Mesodermal cell (in vitro differentiated cells): ENCODE measurements at regions not wholly inside any gene's neighbourhood (a gene's known extent, or its start where the extent isn't known, plus 50 kb on each side); places are given as distances from the start of the nearest gene placed in this dataset.

Source experiments
- H3K27ac ChIP-seq: 2 replicates; pipeline ENCODE4 v1.7.0; 2013; ENCODE audit warnings: mild to moderate bottlenecking, low read depth, low read length, moderate library complexity; ENCODE audit not compliant: severe bottlenecking
- H3K36me3 ChIP-seq: 2 replicates; pipeline ENCODE4 v1.7.1; 2013; ENCODE audit warnings: mild to moderate bottlenecking, low read length, moderate library complexity; ENCODE audit not compliant: control insufficient read depth, insufficient read depth
- H3K4me1 ChIP-seq: one replicate; pipeline ENCODE4 v1.7.1; 2013; ENCODE audit warnings: mild to moderate bottlenecking, low read length; ENCODE audit not compliant: insufficient read depth, control insufficient read depth, poor library complexity, severe bottlenecking
- H3K4me3 ChIP-seq: 2 replicates; pipeline ENCODE4 v1.7.0; 2013; ENCODE audit warnings: low read length, control low read depth, mild to moderate bottlenecking; ENCODE audit not compliant: insufficient read depth, poor library complexity, severe bottlenecking; ENCODE audit errors: extremely low read depth
- H3K9me3 ChIP-seq: 2 replicates; pipeline ENCODE4 v1.7.1; 2013; ENCODE audit warnings: mild to moderate bottlenecking, low read length, moderate library complexity; ENCODE audit not compliant: control insufficient read depth
- WGBS, 2 experiments: methylation state at CpG; one replicate each; pipeline ENCODE4 v1.1.5; 2013; ENCODE audit warnings: missing lambda C conversion rate in 2 of 2; ENCODE audit not compliant: insufficient coverage in 2 of 2; 5-methylcytosine and 5-hydroxymethylcytosine counted together

- Histone ChIP-seq H3K4me3 (no peak overlapping the region), H3K9me3 (no peaks in the 10 kb centered on the region), H3K27ac (no peak overlapping the region), H3K36me3 (no peaks in the 10 kb centered on the region), H3K4me1 (no peaks in the 10 kb centered on the region)
- 96 to 97% methylated on average over 4 to 5 of the region's 7 CpGs for WGBS, 2 experiments
Observed at GRCh38 chr2:51472783-51473182, 440.9 kb upstream of the NRXN1 start.

- Histone ChIP-seq H3K9me3 (no peaks in the 10 kb centered on the region), H3K4me1 (no peaks in the 10 kb centered on the region), H3K27ac (no peak overlapping the region), H3K4me3 (no peak overlapping the region), H3K36me3 (no peaks in the 10 kb centered on the region)
- WGBS, 2 experiments: 80% methylated on average over 1 of the region's 2 CpGs; no CpG with 5 or more reads in 1 of the 2 experiments
Observed at GRCh38 chr2:51472300-51472699, 440.4 kb upstream of the NRXN1 start.

- WGBS, 2 experiments: 90 to 100% methylated on average over 1 to 2 of the region's 4 CpGs
- no peak overlapping the region for H3K4me3 ChIP-seq
- H3K9me3 ChIP-seq: no peaks in the 10 kb centered on the region
- H3K27ac ChIP-seq: no peak overlapping the region
- no peaks in the 10 kb centered on the region for H3K4me1 ChIP-seq
- no peaks in the 10 kb centered on the region for H3K36me3 ChIP-seq
Observed at GRCh38 chr2:51469102-51469501, 437.2 kb upstream of the NRXN1 start.

DNA sequence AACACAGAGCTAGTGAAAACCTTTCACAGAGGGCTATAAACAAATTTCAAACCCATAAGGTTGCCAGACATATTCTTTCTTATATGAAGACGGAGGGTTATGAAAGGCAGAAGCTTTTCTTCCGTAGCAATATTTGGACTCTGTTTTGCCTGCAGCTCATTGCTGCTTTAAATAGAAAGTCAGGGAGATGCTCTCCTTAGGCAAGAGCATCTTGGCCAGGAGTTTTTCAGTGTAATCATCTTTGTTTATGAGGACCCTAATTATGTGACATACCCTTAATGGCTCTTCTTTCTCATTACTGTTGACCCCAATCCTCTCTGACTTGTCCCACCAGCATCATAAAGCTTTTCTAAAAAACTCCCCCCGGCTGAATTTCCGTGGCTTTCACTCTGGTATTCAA is 433.4 kb upstream of the NRXN1 start:
- H3K9me3 ChIP-seq: no peaks in the 10 kb centered on the region
- no peaks in the 10 kb centered on the region for H3K4me1 ChIP-seq
- 100% methylated on average over 1 of the region's 4 CpGs; no CpG with 5 or more reads in 1 of the 2 experiments for WGBS, 2 experiments
- H3K27ac ChIP-seq: no peak overlapping the region
- no peaks in the 10 kb centered on the region for H3K36me3 ChIP-seq
- H3K4me3 ChIP-seq: no peak overlapping the region

DNA sequence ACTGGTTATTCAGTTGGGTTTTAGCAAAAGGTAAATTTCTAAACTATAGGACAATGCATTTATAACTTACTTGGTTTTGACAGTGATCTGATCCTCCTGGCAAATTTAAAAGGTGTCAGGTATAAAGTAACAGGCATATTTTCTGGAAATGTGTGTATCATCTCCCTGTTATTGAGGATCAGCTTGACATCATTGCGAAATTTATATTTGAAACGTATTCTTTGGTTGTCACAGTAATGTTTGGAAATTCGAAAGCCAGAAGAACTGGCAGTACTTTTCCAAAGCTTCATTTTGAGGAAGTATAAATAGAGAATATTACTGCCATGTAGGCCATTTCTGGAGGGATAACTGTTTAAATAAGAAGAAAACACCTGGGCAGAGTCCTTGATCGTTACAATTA is 422.2 kb upstream of the NRXN1 start:
- WGBS, 2 experiments: 90 to 94% methylated on average over 2 to 4 of the region's 4 CpGs

GRCh38 chr2:51448911-51449310 is 417.0 kb upstream of the NRXN1 start:
- Histone ChIP-seq H3K9me3 (no peaks in the 10 kb centered on the region), H3K4me3 (no peak overlapping the region), H3K4me1 (no peaks in the 10 kb centered on the region), H3K36me3 (no peaks in the 10 kb centered on the region), H3K27ac (no peak overlapping the region)

More for the DNA sequence above, 422.2 kb upstream of the NRXN1 start:
- Histone ChIP-seq H3K4me1 (no peaks in the 10 kb centered on the region), H3K36me3 (no peaks in the 10 kb centered on the region), H3K27ac (no peak overlapping the region), H3K4me3 (no peak overlapping the region), H3K9me3 (no peaks in the 10 kb centered on the region)

- Histone ChIP-seq H3K4me1 (no peaks in the 10 kb centered on the region), H3K27ac (no peak overlapping the region), H3K4me3 (no peak overlapping the region), H3K9me3 (no peaks in the 10 kb centered on the region), H3K36me3 (no peaks in the 10 kb centered on the region)
- 86 to 92% methylated on average over 2 of the region's 8 CpGs for WGBS, 2 experiments
Observed at GRCh38 chr2:51441786-51442185, 409.9 kb upstream of the NRXN1 start.

- Histone ChIP-seq H3K36me3 (no peaks in the 10 kb centered on the region), H3K4me1 (peaks cover 5% of the 10 kb centered on the region), H3K4me3 (no peak overlapping the region), H3K9me3 (peaks cover 7% of the 10 kb centered on the region), H3K27ac (no peak overlapping the region)
- 84 to 90% methylated on average over 2 of the region's 2 CpGs for WGBS, 2 experiments
Observed at GRCh38 chr2:51424418-51424817, 392.5 kb upstream of the NRXN1 start.

DNA sequence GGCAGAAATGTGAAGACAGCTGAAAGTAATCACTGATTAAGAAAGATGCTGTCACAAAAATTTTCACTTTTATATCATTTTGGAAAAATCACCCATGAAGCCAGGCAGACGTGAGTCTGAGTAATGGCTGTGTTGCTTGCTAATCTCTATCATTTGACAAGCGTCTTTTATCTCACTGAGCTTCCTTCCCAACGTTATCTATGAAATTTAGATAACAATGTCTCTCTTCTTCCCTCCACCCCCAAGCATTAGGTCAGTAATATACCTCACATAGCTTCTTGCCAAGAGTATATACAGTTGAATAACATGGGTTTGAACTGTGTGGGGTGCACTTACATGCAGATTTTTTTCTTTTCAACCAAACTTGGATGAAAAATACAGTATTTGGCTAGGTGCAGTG is 388.6 kb upstream of the NRXN1 start:
- Histone ChIP-seq H3K27ac (no peak overlapping the region), H3K4me3 (no peak overlapping the region), H3K9me3 (peaks cover 7% of the 10 kb centered on the region), H3K36me3 (no peaks in the 10 kb centered on the region), H3K4me1 (peaks cover 5% of the 10 kb centered on the region)
- 30 to 60% methylated on average over 2 of the region's 3 CpGs for WGBS, 2 experiments

GRCh38 chr2:51413726-51414125 is 381.8 kb upstream of the NRXN1 start:
- Histone ChIP-seq H3K9me3 (no peaks in the 10 kb centered on the region), H3K4me3 (no peak overlapping the region), H3K36me3 (no peaks in the 10 kb centered on the region), H3K27ac (no peak overlapping the region), H3K4me1 (peaks cover 9% of the 10 kb centered on the region)
- WGBS, 2 experiments: no CpG with 5 or more reads among the region's 1 CpG

DNA sequence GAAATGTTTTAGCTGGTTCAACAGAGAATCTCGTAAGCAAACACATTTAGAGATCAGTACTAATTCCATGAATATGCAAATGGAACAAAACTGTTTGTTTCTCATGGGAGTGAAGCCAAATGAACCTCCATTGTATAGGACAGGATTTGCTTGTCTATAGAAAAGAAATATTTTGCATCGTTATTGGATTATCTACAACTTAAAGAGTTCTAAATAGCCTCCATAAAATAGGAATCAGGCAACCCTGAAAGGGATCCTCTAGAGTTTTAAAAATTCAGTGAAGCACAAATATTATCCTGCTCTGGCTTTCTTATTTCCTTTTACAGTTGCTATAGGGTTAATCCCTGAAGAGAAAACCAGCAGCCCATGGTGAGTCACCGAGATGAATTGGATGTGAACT is 378.4 kb upstream of the NRXN1 start:
- H3K4me3 ChIP-seq: no peak overlapping the region
- no CpG with 5 or more reads among the region's 3 CpGs for WGBS, 2 experiments

More for the DNA sequence above, 378.4 kb upstream of the NRXN1 start:
- Histone ChIP-seq H3K27ac (no peak overlapping the region), H3K36me3 (no peaks in the 10 kb centered on the region), H3K4me1 (peaks cover 9% of the 10 kb centered on the region), H3K9me3 (no peaks in the 10 kb centered on the region)
